ENCODE measurements at regions not wholly inside any gene's neighbourhood (a gene's known extent, or its start where the extent isn't known, plus 50 kb on each side); places are given as distances from the start of the nearest gene placed in this dataset.

GRCh38 chr6:112557961-112558360, 210.8 kb downstream of the RFPL4B start:
- no peak for TF ChIP-seq CTCF (IDR thresholded peaks at IDR 0.05; ENCODE audit: low read length)
- TF ChIP-seq EZH2 (optimal IDR thresholded peaks at IDR 0.05; ENCODE audit: low read depth, low read length), result no peak
- no peak for TF ChIP-seq EZH2phosphoT487 (IDR thresholded peaks at IDR 0.05; ENCODE audit: low read length)

All from MM.1S (cell line).